Liver (tissue), 8 donors: ENCODE measurements at regions not wholly inside any gene's neighbourhood (a gene's known extent, or its start where the extent isn't known, plus 50 kb on each side); places are given as distances from the start of the nearest gene placed in this dataset.

Experiments
- DNase-seq: peaks from one replicate; pipeline ENCODE4 v3.0.0-alpha.2; 2017; ENCODE audit warnings: low spot score
- H3K27ac ChIP-seq, 2 donors: one replicate each; pipeline ENCODE4 v1.7.0; 2013; ENCODE audit warnings: inconsistent platforms in 2 of 2, low read length in 2 of 2, control low read depth in 1 of 2, low read depth in 1 of 2, mild to moderate bottlenecking in 1 of 2
- H3K27me3 ChIP-seq, 4 donors: one replicate each; pipeline versions ENCODE4 v1.6.1 to v1.7.0; 2013; ENCODE audit warnings: low read length in 3 of 4, inconsistent platforms in 1 of 4, mild to moderate bottlenecking in 1 of 4, moderate library complexity in 1 of 4; ENCODE audit not compliant: control insufficient read depth in 4 of 4, insufficient read depth in 4 of 4
- H3K36me3 ChIP-seq, 4 donors: one replicate each; pipeline versions ENCODE4 v1.6.1 to v1.7.0; 2013; ENCODE audit warnings: low read length in 3 of 4, mild to moderate bottlenecking in 3 of 4, low read depth in 1 of 4, moderate library complexity in 1 of 4; ENCODE audit not compliant: control insufficient read depth in 4 of 4, insufficient read depth in 3 of 4
- H3K4me1 ChIP-seq, 4 donors: one replicate each; pipeline versions ENCODE4 v1.6.1 to v1.7.0; 2013; ENCODE audit warnings: low read length in 3 of 4, mild to moderate bottlenecking in 3 of 4, moderate library complexity in 1 of 4; ENCODE audit not compliant: control insufficient read depth in 4 of 4, insufficient read depth in 4 of 4
- H3K4me3 ChIP-seq, 3 donors: one replicate each; pipeline versions ENCODE4 v1.6.1 to v1.7.0; 2013; ENCODE audit warnings: low read length in 3 of 3, control low read depth in 1 of 3, low read depth in 1 of 3, mild to moderate bottlenecking in 1 of 3
- H3K9ac ChIP-seq, 2 donors: one replicate each; pipeline ENCODE4 v1.7.0; 2013; ENCODE audit warnings: low read length in 2 of 2, mild to moderate bottlenecking in 2 of 2, moderate library complexity in 2 of 2, control low read depth in 1 of 2, low read depth in 1 of 2
- H3K9me3 ChIP-seq, 4 donors: one replicate each; pipeline versions ENCODE4 v1.6.1 to v1.7.0; 2013; ENCODE audit warnings: low read length in 3 of 4; ENCODE audit not compliant: control insufficient read depth in 4 of 4
- ATF3 ChIP-seq: IDR thresholded peaks from 2 replicates; pipeline ENCODE4 v1.6.1; 2016; ENCODE audit warnings: antibody characterized with exemption
- CTCF ChIP-seq: fragments of 150-350 bp; IDR thresholded peaks from 2 replicates; pipeline ENCODE4 v1.5.1; 2017; ENCODE audit warnings: improper control_type of control experiment, low read depth, low read length; ENCODE audit not compliant: missing input control
- EGR1 ChIP-seq, 2 donors: IDR thresholded peaks; 2 replicates each; pipeline ENCODE4 v1.6.1; 2016 to 2018; ENCODE audit warnings: antibody characterized with exemption in 2 of 2, low read depth in 2 of 2
- FOXA1 ChIP-seq: IDR thresholded peaks from 2 replicates; pipeline ENCODE4 v1.6.1; 2016; ENCODE audit warnings: antibody characterized with exemption
- FOXA2 ChIP-seq: IDR thresholded peaks from 2 replicates; pipeline ENCODE4 v1.6.1; 2016; ENCODE audit warnings: antibody characterized with exemption
- GABPA ChIP-seq, 2 donors: IDR thresholded peaks in 1 of 2; conservative IDR thresholded peaks in 1 of 2; 2 replicates each; pipeline ENCODE4 v1.6.1; 2016; ENCODE audit warnings: antibody characterized with exemption in 2 of 2, mild to moderate bottlenecking in 1 of 2, moderate library complexity in 1 of 2
- HNF4A ChIP-seq, 2 donors: conservative IDR thresholded peaks; 2 replicates each; pipeline ENCODE4 v1.6.1; 2016; ENCODE audit warnings: antibody characterized with exemption in 2 of 2, mild to moderate bottlenecking in 2 of 2
- HNF4G ChIP-seq: IDR thresholded peaks from 2 replicates; pipeline ENCODE4 v1.6.1; 2016; ENCODE audit warnings: antibody characterized with exemption
- JUND ChIP-seq, 2 donors: IDR thresholded peaks; 2 replicates each; pipeline ENCODE4 v1.6.1; 2016; ENCODE audit warnings: antibody characterized with exemption in 2 of 2
- MAX ChIP-seq: IDR thresholded peaks from 2 replicates; pipeline ENCODE4 v1.6.1; 2016; ENCODE audit warnings: antibody characterized with exemption
- NR2F2 ChIP-seq: IDR thresholded peaks from 2 replicates; pipeline ENCODE4 v1.6.1; 2016; ENCODE audit warnings: antibody characterized with exemption
- RAD21 ChIP-seq, 2 donors: IDR thresholded peaks; 2 replicates each; pipeline ENCODE4 v1.6.1; 2016; ENCODE audit warnings: antibody characterized with exemption in 2 of 2, mild to moderate bottlenecking in 2 of 2
- REST ChIP-seq: IDR thresholded peaks from 2 replicates; pipeline ENCODE4 v1.6.1; 2016; ENCODE audit warnings: antibody characterized with exemption, mild to moderate bottlenecking
- RXRA ChIP-seq, 2 donors: IDR thresholded peaks; 2 replicates each; pipeline ENCODE4 v1.6.1; 2017 to 2018; ENCODE audit warnings: antibody characterized with exemption in 2 of 2, mild to moderate bottlenecking in 1 of 2
- SP1 ChIP-seq: IDR thresholded peaks from 2 replicates; pipeline ENCODE4 v1.6.1; 2018; ENCODE audit warnings: antibody characterized with exemption, mild to moderate bottlenecking
- TAF1 ChIP-seq: conservative IDR thresholded peaks from 2 replicates; pipeline ENCODE4 v1.6.1; 2016; ENCODE audit warnings: antibody characterized with exemption, mild to moderate bottlenecking
- YY1 ChIP-seq: IDR thresholded peaks from 2 replicates; pipeline ENCODE4 v1.6.1; 2016; ENCODE audit warnings: antibody characterized with exemption, mild to moderate bottlenecking
- ZBTB33 ChIP-seq: IDR thresholded peaks from 2 replicates; pipeline ENCODE4 v1.6.1; 2016; ENCODE audit warnings: antibody characterized with exemption
- WGBS: extraction: QIAGEN DNeasy Blood & Tissue Kit; methylation state at CpG from one replicate; pipeline ENCODE4 v1.1.7; 2013; 5-methylcytosine and 5-hydroxymethylcytosine counted together
- donor health status: healthy.
- donor health status: healthy.
- donor health status: healthy.
- donor health status: healthy.
- donor health status: healthy.

GRCh38 chrX:1809581-1809980 lies 194.7 kb downstream of the ASMT start:
- no peaks in the 10 kb centered on the region for H3K36me3 ChIP-seq
- H3K9ac ChIP-seq = no peak overlapping the region
- DNase-seq = no peak
- H3K27me3 ChIP-seq = peaks cover 0 to 3% (median under 1%) of the 10 kb centered on the region in 4 donors
- H3K9me3 ChIP-seq = peaks cover 0 to 2% (median 0%) of the 10 kb centered on the region in 4 donors
- WGBS = 88% methylated on average over 5 of the region's 5 CpGs
- TF ChIP-seq ATF3 (no peak), JUND (IDR thresholded peaks at IDR 0.05) (no peak), SP1 (no peak), GABPA (IDR thresholded peaks at IDR 0.05 in 1 of 2, conservative IDR thresholded peaks at IDR 0.05 in 1 of 2) (no peak), NR2F2 (no peak), FOXA2 (no peak), TAF1 (no peak), YY1 (no peak), CTCF (no peak), FOXA1 (no peak), RAD21 (IDR thresholded peaks at IDR 0.05) (no peak), HNF4G (no peak), MAX (no peak), RXRA (IDR thresholded peaks at IDR 0.05) (no peak), REST (no peak), ZBTB33 (no peak), HNF4A (conservative IDR thresholded peaks at IDR 0.05) (no peak), EGR1 (IDR thresholded peaks at IDR 0.05; ENCODE audit: low read depth in 2 of 2) (no peak)
- H3K4me1 ChIP-seq = no peaks in the 10 kb centered on the region
- no peak overlapping the region for H3K4me3 ChIP-seq
- no peak overlapping the region for H3K27ac ChIP-seq
